Ishikawa (cell line): ENCODE measurements at regions not wholly inside any gene's neighbourhood (a gene's known extent, or its start where the extent isn't known, plus 50 kb on each side); places are given as distances from the start of the nearest gene placed in this dataset.

Source experiments
- CEBPB ChIP-seq: IDR thresholded peaks from 2 replicates; pipeline ENCODE4 v1.6.1; 2012
- CREB1 ChIP-seq: IDR thresholded peaks from 2 replicates; pipeline ENCODE4 v1.6.1; 2012; ENCODE audit warnings: low read depth
- EGR1 ChIP-seq: IDR thresholded peaks from 2 replicates; pipeline ENCODE4 v1.6.1; 2012
- EP300 ChIP-seq: IDR thresholded peaks from 2 replicates; pipeline ENCODE4 v1.6.1; 2012; ENCODE audit warnings: borderline replicate concordance
- FOXM1 ChIP-seq: IDR thresholded peaks from 2 replicates; pipeline ENCODE4 v1.6.1; 2012; ENCODE audit warnings: low read depth, borderline replicate concordance
- MAX ChIP-seq: IDR thresholded peaks from 2 replicates; pipeline ENCODE4 v1.6.1; 2012
- NFIC ChIP-seq: IDR thresholded peaks from 2 replicates; pipeline ENCODE4 v1.6.1; 2012
- RAD21 ChIP-seq: IDR thresholded peaks from 2 replicates; pipeline ENCODE4 v1.6.1; 2012; ENCODE audit warnings: low read depth
- REST ChIP-seq: IDR thresholded peaks from 2 replicates; pipeline ENCODE4 v1.6.1; 2012; ENCODE audit warnings: low read depth, mild to moderate bottlenecking
- TAF1 ChIP-seq: IDR thresholded peaks from 2 replicates; pipeline ENCODE4 v1.6.1; 2012; ENCODE audit warnings: low read depth, mild to moderate bottlenecking
- TCF12 ChIP-seq: IDR thresholded peaks from 2 replicates; pipeline ENCODE4 v1.6.1; 2012; ENCODE audit warnings: low read depth
- YY1 ChIP-seq: IDR thresholded peaks from 2 replicates; pipeline ENCODE4 v1.6.1; 2012; ENCODE audit warnings: low read depth
- ZBTB7A ChIP-seq: IDR thresholded peaks from 2 replicates; pipeline ENCODE4 v1.6.1; 2012; ENCODE audit warnings: low read depth
- TF ChIP-seq, protein P1 (sequence below): IDR thresholded peaks from 2 replicates; pipeline ENCODE4 v1.6.1; 2012

- TF ChIP-seq RAD21 (no peak), REST (no peak), FOXM1 (no peak), EP300 (no peak), CEBPB (no peak), EGR1 (no peak), MAX (no peak), CREB1 (no peak), YY1 (no peak), NFIC (no peak), TAF1 (no peak), ZBTB7A (no peak), TCF12 (no peak)
- TF ChIP-seq, protein P1, sequence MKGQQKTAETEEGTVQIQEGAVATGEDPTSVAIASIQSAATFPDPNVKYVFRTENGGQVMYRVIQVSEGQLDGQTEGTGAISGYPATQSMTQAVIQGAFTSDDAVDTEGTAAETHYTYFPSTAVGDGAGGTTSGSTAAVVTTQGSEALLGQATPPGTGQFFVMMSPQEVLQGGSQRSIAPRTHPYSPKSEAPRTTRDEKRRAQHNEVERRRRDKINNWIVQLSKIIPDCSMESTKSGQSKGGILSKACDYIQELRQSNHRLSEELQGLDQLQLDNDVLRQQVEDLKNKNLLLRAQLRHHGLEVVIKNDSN = no peak
Observed at GRCh38 chr12:89786177-89786810, 77.7 kb upstream of the ATP2B1 start.
